ENCODE measurements at regions not wholly inside any gene's neighbourhood (a gene's known extent, or its start where the extent isn't known, plus 50 kb on each side); places are given as distances from the start of the nearest gene placed in this dataset.
A peak's percentile ranks its signal among the peaks of the same experiment; 100 is the strongest.

DNA sequence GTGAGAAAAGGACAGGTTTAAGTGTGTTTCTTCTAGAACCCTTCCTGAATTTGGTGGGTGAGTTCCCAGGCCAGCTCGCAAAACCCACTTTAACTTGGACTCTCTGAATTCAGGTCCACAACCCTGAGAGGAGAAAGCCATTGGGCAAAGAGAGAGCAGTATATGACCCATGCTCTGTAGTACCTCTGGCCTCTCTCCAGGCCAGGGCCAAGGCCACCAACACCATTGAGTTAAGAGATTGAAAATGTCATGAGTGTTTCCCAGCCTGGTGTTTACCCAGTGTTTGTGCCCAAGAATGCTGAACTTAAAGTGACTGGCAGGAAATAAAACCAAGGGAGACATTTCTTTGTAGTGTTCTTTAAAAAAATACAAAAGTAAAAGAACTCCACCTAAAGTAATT is 410.4 kb upstream of the CDH5 start:
- Histone ChIP-seq H3K9ac (replicated peaks in 1 of 4; ENCODE audit: extremely low read depth in 1 of 4, low read depth in 3 of 4, low read length in 3 of 4) (no peak overlapping the region), H2BK20ac (ENCODE audit: low read length) (0 out of 2 replicates have a peak overlapping the region, but pooled peaks have one; percentile 15), H2BK15ac (ENCODE audit: low read length) (no peak overlapping the region), H3K36me3 (ENCODE audit: control insufficient read depth in 2 of 4, insufficient read depth in 4 of 4, low read length in 3 of 4) (no peaks in the 10 kb centered on the region), H2BK12ac (ENCODE audit: low read depth, low read length) (no peak overlapping the region), H4K20me1 (replicated peaks in 1 of 2; ENCODE audit: control insufficient read depth in 1 of 2, insufficient read depth in 2 of 2, low read length in 2 of 2) (no peaks in the 10 kb centered on the region), H4K5ac (ENCODE audit: insufficient read length, low read depth, low read length) (no peak overlapping the region), H3K27ac (ENCODE audit: low read depth, low read length) (no peak overlapping the region), H3K4me3 (ENCODE audit: extremely low read depth in 1 of 4, insufficient read depth in 2 of 4, low read depth in 3 of 4, low read length in 4 of 4) (no peak overlapping the region), H3K4ac (replicated peaks; ENCODE audit: insufficient read length, low read depth, low read length) (no peak overlapping the region), H3K23ac (ENCODE audit: insufficient read length) (no peak overlapping the region), H3K4me1 (replicated peaks in 1 of 4; ENCODE audit: control insufficient read depth in 3 of 4, insufficient read depth in 4 of 4, low read length in 3 of 4) (no peaks in the 10 kb centered on the region), H3K14ac (ENCODE audit: insufficient read length) (no peak overlapping the region), H3K18ac (ENCODE audit: extremely low read depth, low read length) (no peak overlapping the region), H2AFZ (ENCODE audit: low read length) (no peak overlapping the region), H4K91ac (replicated peaks; ENCODE audit: insufficient read length, low read length) (no peak overlapping the region), H3K79me2 (ENCODE audit: control insufficient read depth in 1 of 2, insufficient read depth in 2 of 2, low read length in 2 of 2) (no peaks in the 10 kb centered on the region), H3K9me3 (ENCODE audit: insufficient read depth in 2 of 2, low read depth in 1 of 2, low read length in 1 of 2) (no peaks in the 10 kb centered on the region), H3K56ac (replicated peaks; ENCODE audit: insufficient read length, low read depth, low read length) (no peak overlapping the region), H2BK5ac (ENCODE audit: low read depth, low read length) (no peak overlapping the region), H2BK120ac (replicated peaks; ENCODE audit: low read depth, low read length) (no peak overlapping the region), H3K4me2 (ENCODE audit: insufficient read depth in 1 of 2, low read depth in 2 of 2, low read length in 2 of 2) (no peak overlapping the region), H2AK5ac (ENCODE audit: low read depth, low read length) (no peak overlapping the region), H4K8ac (ENCODE audit: extremely low read depth, insufficient read depth, low read length) (no peak overlapping the region), H3K79me1 (ENCODE audit: low read depth, low read length) (no peaks in the 10 kb centered on the region), H3K27me3 (replicated peaks in 1 of 4; ENCODE audit: control insufficient read depth in 3 of 4, extremely low read depth in 1 of 4, insufficient read depth in 3 of 4, low read length in 3 of 4) (no peaks in the 10 kb centered on the region), H3K23me2 (ENCODE audit: low read depth, low read length) (no peaks in the 10 kb centered on the region)
- no peak for TF ChIP-seq YY1 (IDR thresholded peaks at IDR 0.05; ENCODE audit: low read depth, low read length)
- TF ChIP-seq CEBPB (IDR thresholded peaks at IDR 0.05; ENCODE audit: low read depth, low read length): no peak
- TF ChIP-seq EZH2 (IDR thresholded peaks at IDR 0.05; ENCODE audit: low read depth, low read length, severe bottlenecking): no peak
- no peak for TF ChIP-seq CBX8 (IDR thresholded peaks at IDR 0.05; ENCODE audit: borderline replicate concordance, low read depth, low read length)
- WGBS, 2 experiments (ENCODE audit: extremely low coverage in 1 of 2, insufficient coverage in 1 of 2, insufficient read length in 1 of 2, insufficient replicate concordance in 2 of 2, low coverage in 1 of 2, low lambda C conversion rate in 2 of 2, missing lambda C conversion rate in 1 of 2): 100% methylated on average over 1 of the region's 1 CpG; no CpG with 5 or more reads in 1 of the 2 experiments
- no peak for FAIRE-seq
- ChIA-PET POLR2A (ENCODE audit: partially characterized antibody) (no interaction called here), CTCF (ENCODE audit: partially characterized antibody) (interaction anchor here (1.1 kb wide), 1 partner anchor 10 kb away, joined by 3 read pairs; no protein-coding TSS in a partner anchor)
- DNase-seq (ENCODE audit: low read depth in 1 of 2, low spot score in 2 of 2): no peak

Measured in H1 (cell line).